ENCODE measurements at regions not wholly inside any gene's neighbourhood (a gene's known extent, or its start where the extent isn't known, plus 50 kb on each side); places are given as distances from the start of the nearest gene placed in this dataset.
"Not testable (repeated sequence)": the region's sequence is repeated elsewhere in the genome, so short reads cannot be mapped to it uniquely, and the experiment has no call there.

DNA sequence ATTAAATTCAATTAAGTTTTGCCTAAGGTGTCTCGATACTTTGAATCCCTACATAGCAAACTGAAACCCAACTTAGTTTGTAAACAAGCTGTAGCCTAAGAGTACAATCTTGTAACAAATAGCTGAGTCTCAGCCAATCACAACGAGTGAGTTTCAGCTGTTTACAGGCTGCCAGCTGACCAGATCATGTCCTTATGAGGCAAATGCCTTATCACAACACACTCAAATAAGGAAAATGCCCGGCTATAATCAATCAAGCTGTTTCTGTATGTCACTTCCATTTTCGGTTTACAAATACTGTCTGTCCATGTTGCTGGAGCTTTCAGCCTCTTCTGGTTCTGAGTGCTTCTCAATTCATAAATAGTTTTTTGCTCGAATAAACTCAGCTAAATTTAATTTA lies 943.8 kb downstream of the SLC16A7 start:
- DNase-seq, result no peak

DNA sequence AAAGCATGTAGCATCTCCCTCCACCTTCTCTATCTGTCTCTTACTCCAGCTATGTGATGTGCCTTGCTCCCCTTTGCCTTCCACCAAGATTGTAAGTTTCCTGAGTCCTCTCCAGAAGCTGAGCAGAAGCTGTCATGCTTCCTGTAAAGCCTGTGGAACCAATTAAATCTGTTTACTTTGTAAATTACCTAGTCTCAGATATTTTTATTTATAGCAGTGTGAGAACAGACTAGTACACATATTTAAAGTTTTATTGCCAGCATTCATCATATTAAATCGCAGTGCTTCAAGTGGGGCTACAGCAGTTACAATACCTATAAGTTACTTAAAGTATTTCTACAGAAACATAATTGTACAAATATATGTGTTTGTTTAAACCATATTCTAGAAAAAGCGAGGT lies 973.1 kb downstream of the SLC16A7 start:
- DNase-seq, result no peak

DNA sequence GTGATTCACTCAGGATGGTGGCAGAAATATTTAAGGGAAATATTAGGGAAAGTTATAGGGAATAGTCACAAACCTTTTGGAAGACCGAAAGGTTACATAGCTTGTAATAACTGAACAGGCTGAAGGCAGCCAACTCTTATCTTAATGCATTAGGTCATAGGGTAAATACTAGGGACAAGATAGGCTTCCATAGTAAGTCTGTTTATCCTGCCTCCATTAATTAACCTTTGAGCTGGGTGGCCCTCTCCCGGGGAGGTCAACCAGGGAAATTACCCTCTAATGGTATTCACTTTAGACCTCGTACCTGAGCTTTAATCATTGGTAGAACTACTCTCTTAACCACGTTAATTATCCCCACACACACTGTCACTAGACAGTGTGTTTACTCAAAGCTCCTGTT lies 981.8 kb downstream of the SLC16A7 start:
- DNase-seq, result no peak

DNA sequence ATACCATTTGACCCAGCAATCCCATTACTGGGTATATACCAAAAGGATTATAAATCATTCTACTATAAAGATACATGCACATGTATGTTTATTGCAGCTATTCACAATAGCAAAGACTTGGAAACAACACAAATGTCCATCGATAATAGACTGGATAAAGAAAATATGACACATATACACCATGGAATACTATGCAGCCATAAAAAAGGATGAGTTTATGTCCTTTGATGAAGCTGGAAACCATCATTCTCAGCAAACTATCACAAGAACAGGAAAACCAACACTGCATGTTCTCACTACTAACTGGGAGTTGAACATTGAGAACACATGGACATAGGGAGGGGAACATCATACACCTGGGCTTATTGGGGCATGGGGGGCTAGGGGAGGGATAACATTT lies 991.8 kb downstream of the SLC16A7 start:
- not testable (repeated sequence) for DNase-seq

DNA sequence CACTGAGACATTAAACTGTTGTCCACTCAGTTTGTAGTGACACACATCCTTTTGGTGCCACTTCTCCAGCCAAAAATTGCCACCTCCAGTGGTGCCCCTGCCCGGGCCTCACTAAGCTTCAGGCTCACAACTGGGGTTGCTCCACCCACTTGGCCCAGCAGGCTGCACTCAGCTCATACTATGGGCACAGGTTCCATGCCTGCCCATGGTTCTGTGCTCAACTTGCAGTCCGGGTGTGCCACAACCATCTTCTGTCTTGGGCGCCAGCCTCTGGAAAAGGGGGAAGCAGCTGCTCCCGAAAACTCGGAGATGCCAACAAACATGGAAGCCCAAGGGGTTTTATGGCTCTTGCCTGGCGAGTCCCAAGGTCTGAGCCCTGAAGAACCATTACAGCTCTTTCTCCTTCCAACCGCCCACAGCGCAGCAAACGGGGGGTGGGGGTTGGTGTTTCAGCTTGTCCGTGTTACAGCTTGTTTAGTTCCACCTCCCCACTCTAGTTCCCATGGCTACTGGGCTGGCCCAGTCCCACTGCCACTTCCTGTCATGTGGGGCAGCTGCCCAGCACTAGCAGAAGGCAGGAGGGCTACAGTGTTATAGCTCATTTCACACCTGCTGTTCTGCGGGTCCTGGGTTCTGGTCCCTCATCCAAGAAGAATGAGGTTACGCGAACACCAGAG lies 998.3 kb downstream of the SLC16A7 start:
- no peak for DNase-seq

DNA sequence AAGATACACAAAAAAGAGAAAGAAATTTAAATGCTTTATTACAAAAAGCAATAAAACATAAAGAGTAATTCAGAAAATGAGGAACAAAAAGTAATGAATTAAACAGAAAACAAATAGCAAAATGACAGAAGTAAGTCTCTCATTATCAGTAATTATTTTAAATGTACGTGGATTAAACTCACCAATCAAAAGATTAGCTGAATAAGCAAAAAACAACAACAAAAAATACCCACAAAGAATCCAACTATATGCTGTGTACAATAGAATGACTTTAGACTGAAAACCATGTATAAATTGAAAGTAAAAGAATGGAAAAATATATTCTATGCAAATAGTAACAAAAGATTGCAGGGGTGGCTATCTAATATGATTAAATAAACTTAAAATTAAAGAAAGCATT lies 1006.8 kb downstream of the SLC16A7 start:
- no peak for DNase-seq

DNA sequence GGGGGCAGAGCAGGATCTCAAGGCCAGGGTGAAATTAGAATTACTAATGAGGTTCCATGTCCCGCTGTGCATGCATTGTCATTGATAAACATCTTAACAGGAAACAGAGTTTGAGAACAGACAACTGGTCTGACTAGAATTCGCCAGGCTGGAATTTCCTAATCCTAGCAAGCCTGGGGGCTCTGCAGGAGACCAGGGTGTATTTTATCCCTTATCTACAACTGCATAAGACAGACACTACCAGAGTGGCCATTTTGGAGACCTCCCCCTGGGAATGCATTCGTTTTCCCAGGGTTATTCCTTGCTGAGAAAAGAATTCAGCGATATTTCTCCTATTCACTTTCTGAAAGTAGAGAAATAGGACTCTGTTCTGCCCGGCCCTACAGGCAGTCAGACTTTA lies 1007.6 kb downstream of the SLC16A7 start:
- DNase-seq, result not testable (repeated sequence)

DNA sequence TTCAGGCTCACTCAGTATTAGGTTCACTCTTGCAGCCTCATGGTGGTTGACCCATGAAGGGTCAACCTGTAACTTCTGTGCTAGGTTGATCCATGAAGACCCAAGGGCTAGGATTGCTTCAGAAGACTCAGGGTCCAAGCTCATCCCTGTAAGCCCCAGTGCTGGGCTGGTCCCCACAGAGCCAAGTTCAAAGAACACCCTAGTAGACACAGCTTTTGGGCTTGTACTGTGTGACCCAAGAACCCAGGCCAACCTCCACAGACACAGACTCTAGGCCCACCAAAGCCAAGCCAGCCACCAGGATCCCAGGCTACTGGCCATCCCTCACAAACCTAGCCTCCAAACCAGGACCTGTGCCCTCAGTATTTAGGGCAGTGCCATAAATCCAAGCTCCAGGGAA lies 1020.6 kb downstream of the SLC16A7 start:
- no peak for DNase-seq

DNA sequence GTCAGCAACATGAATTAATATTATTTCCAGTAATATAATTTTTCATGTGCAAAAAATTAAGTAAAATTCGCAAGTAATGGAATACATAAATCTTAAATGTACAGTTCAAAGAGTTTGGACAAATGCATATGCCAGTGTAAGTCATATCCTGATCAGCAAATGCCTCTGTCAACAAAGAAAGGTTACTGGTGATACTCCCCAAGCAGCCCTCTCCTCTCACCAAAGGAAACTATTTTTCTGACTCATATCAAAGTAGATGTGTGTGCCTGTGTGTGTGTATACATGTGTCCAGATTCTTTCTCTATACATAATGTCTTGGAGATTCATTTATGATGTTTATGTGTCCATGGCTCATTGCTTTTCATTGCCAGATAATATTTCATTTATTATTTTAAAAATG lies 1035.0 kb downstream of the SLC16A7 start:
- no peak for DNase-seq

DNA sequence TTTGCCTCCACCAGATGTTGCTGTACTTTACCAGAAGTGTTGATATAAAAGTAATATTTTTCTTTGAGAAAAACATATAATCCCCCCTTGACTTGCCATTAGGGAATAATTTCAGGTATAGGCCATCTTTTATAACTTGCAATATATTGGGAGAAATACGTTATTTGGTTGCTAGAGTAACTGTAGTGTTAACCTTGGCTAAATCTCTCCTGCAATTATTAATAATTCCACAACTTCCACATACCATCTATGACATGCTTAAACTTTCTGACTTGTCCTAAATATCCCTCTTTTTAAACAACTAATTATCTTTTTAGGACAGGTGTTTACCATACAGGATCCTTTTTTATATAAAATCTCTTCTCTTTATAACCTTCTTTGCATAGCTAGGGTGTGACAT lies 1048.2 kb downstream of the SLC16A7 start:
- no peak for DNase-seq

DNA sequence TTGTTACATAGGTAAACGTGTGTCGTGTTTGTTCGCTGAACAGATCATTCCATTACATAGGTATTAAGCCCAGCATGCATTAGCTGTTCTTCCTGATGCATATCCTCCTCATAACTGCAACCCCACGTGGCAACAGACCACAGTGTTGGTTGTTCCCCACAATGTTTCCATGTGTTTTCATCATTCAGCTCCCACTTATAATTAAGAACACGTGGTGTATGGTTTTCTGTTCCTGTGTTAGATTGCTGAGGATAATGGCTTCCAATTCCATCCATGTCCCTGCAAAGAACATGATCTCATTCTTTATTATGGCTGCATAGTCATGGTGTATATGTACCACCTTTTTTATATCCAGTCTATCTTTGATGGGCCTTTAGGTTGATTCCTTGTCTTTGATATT lies 1071.1 kb downstream of the SLC16A7 start:
- no peak for DNase-seq

DNA sequence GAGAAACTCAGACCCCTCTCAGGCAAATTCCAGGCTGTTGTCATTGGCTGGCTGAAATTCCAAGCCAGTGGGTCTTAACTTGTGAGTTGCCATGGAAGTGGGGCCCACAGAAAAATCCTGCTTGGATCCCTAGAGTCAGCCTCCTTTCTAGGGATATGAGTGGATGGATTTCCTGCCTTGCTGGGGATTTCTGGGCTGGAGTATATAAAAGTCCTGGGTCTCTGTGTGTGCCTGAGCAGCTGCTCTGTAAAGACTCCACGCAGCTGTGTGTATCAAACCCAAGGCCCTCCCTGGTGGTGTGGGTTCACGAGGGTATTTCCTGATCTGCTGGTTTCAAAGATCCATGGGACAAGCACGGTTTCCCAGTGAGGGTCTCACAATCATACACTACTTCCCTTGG lies 1077.1 kb downstream of the SLC16A7 start:
- no peak for DNase-seq

DNA sequence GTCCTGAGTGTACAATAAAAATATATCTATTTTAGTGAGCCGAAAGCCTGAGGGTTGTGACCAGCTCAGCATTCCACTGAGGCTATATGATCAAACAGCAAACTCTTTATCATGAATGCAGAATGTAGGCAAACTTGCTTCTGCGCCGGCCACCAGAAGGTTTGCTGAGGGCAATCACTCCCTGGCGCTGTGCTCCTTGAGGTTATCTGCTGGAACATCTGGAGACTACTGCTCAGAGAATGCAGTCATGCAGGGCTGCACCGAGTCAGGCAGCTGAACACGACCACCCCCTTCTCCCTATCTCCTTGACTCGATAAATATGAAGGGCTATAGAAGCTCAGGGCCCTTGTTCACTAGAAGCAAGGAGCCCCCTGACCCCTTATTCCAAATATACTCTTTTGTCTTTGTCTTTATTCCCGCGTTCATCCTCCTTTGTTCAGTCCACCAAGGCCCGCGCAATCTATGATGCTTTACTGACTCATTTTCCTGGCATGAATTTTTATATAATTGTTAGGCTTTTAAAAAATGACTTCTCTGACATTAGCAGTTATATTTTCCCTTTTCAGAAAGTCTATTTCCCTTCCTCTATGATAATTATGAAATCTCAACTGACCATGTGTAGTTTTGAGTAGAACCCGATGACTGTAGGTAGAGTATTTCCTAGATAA lies 1089.3 kb downstream of the SLC16A7 start:
- DNase-seq, result no peak

DNA sequence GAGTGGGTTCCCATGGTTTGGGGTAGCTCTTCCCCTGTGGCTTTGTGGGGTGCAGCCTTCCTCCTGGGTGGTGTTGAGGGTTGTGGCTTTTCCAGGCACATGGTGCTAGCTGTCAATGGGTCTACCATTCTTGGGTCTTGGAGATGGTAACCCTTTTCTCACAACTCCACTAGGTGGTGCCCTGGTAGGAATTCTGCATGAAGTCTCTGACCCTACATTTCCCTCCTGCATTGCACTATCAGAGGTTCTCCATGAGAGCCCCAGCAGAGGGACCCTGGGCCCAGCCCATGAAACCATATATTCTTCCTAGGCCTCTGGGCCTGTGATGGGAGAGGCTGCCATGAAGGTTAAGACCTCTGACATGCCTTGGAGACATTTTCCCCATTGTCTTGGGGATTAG lies 1093.3 kb downstream of the SLC16A7 start:
- no peak for DNase-seq

DNA sequence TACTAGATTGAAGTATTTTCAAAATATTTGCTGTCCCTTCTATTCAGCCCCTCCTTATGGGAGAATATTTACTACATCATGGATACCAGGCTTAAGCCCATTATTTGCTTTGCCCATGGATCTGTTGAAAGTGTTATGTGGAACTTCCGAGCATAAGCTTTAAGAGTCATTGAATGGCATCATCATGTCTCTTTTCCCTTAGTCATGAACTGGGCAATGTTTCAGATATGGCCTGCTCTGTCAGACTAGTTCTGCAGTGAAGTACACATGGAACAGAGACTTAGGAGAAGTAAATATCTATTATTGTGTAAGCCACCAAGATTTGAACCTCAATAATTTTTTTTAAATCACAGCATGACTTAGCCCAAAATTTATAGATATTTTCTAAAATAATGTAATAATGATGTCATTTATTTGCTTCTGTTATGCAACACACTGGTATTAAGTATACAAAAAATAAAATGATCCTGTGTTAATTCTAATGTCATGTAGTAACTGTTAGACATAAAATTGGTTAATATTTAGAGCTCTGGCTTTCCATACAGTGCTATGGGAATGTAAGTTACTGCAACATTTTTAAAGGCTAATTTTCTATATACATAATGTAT lies 1097.3 kb downstream of the SLC16A7 start:
- no peak for DNase-seq

DNA sequence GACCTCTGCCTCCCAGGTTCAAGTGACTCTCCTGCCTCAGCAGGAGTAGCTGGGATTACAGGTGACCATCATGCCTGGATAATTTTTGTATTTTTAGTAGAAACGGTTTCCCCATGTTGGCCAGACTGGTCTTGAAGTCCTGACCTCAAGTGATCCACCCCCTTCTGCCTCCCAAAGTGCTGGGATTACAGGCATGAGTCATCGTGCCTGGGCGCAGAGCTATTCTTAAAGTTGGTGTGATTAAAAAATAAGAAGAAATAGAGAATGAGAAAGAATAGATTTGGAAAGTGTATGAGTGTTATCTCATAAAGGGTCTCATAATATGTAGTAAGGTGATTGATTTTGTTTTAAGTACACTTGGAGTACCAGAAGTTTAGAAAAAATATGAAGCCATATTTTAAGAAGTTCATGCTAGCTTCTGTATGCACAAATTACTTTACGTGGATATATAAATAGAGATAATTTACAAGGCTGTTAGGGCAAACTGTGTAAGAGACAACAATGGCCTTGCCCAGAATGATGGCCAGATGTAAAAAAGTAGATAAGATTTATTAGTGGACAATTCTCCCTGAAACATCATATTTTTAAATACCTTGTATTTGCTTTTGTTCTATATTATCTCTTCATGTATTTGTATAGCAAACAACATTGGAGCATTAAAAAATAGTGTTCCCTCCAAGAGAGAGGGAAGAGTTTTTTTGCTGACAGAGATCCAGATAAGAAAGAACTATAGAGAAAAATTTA lies 1108.5 kb downstream of the SLC16A7 start:
- no peak for DNase-seq

DNA sequence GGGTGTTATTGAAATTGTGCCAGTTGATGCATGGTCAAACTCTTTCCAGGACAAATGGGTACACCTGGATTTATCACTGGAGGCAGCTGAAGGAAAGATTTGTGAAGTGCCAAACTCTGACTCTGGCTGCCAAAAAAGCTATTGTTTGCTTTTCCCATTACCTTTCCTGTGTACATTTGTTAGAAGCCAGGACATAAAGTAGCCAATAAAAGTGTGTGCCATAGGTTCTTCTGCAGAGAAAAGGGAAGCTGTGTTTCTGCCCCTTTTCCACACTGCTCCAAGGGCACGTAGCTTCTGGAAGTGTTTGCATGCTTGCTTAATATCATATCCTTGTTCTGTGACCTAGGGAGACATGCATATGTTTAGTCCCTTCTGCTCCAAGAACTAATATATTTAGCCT lies 1114.4 kb downstream of the SLC16A7 start:
- DNase-seq, result no peak

DNA sequence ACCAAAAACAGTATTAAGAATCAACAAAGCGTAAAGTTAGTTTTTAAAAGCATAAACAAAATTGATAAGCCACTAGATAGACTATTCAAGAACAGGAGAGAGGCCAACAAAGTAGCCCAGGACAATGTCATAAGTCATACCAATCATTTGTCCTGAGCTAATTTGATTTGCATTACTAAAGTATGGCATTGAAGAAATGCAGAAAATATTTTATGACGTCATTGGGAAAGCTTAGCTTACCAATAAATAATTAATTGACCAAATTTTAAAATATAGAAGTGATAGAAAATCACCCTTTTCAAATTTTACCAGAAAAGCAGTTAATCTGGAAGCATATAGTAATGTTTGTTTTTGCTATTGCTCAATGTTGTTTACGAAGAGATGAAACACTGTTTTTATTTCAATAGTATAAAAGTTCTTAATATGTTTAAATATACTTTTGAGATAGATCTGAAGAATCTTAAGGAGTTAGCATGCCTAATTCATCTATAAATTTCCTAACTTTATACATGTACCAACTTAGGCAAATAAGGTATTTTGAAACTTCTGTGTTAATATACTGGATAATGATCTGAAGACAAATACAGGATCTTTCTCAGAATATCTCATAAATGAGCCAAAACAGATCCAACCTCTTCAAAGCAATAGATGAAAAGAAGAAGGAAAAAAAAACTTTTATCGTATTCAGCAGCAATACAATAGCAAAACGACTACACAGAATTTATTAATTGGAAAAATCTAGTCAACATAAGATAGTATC lies 1118.5 kb downstream of the SLC16A7 start:
- no peak for DNase-seq

DNA sequence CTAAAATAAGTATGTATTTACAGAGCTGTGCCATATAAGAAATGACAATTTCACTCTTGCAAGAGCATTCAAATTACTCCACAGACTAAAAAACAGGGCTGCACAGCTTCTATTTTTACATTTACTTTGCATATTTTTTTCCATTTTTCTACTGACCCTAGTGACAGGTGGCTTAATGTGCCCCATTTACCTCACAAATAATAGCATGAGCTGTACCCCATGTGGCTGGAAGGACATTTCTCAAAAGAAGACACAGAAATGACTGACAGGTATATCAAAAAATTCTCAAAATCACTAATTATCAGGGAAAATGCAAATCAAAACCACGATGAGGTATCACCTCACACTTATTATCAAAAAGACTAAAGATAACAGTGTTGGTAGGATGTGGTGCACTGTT lies 1128.6 kb downstream of the SLC16A7 start:
- DNase-seq, result no peak

DNA sequence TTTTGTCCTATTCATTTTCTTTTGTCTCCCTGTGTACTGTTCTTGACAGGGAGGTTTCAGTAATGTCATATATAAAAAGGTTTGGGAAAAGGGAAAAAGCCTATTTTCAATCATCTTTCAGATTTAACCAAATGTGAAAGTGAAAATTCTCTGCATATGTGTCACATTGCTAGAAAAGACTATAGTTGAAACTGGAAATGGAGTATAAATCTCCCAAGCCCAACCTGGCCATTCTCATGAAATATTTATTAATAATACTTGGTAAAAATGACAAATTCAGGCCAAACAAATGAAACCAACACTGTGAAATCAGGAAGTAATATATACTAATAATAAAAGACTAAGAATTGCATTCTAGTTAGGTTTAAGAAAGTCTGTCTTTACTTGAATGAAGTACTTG lies 1129.2 kb downstream of the SLC16A7 start:
- DNase-seq, result no peak

DNA sequence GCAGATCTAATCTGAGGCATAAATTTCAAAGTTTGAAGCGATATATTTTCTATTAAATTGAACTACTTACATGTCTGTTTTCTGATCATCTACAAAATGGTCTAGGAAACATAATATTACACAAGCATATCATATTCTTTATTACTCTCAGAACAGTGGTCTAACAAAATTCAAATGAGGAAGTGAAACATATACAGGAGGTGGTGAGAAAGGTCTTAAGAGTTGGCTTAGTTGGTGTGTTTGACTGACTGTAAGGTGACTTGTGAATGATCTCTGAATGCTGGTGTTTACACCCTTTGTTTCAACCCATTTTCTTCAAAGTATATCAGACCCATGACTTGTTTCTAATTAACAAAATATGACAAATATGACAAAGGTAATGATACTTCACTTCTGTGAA lies 1156.8 kb downstream of the SLC16A7 start:
- DNase-seq, result no peak

DNA sequence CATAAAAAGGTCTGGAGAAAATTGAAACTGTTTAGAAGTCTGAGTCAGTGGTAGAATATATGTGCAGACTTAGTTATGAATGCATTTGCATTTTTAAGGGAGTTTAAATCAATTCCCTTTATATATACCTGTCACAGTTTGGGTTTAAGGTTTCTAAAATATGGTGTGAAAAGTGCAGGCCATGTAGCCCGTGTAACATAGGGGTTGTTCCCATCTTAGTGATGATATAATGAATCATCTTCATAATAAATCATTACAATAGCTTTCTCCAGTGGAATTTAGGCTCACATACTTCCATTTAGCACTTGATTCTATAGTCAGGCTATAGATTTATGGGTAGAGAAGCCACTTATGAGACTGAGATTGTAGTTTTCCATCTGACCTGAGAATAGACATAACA lies 1162.4 kb downstream of the SLC16A7 start:
- DNase-seq, result no peak

DNA sequence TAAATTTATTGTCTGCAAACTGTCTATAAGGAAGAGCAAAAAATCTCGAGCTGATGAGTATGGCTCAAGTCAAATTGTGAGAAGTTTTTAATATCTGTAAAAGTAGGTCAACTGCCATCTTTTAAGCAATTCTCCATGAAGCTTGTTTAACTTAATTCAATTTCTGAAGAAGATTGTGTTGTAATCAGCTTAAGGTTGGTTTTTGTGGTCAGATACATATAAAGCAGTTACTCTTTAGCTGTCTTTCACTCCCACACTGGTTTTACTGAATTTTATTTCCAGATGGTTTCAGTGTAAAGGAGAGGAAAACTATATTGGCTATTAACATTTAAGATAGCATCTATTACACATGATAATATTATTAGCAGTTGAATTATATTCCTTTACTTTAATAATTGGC lies 1165.1 kb downstream of the SLC16A7 start:
- DNase-seq, result no peak
